GM11168 (cell line): ENCODE measurements at regions not wholly inside any gene's neighbourhood (a gene's known extent, or its start where the extent isn't known, plus 50 kb on each side); places are given as distances from the start of the nearest gene placed in this dataset.

ENCODE experiments used
- in situ Hi-C: fragments of 300-500 bp; cut with MboI; formaldehyde crosslinking; loops from one replicate; pipeline ENCODE4 v1.12.0; 2022; ENCODE audit warnings: low sequenced_read_pairs; ENCODE audit not compliant: unreplicated experiment

DNA sequence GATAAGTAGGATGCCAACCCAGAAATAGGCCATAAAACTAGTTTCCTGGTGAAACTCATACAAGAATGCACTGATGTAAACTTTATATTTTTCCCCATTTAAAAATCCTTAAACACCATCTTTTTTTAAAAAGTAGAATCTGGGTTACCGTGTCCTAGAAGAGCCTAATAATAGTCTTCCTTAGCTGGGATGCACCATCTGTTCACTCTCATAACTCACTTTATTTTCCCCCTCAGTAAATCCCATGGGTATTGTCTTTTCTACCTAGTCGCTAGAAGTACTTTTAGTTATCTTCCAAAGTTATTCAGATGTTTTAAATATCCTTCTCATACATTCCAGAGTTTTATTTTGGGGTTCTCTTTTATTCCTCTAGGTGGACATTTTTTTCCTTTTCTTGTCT lies 250.2 kb downstream of the PLA2G4A start:
- in situ Hi-C loops: no loop called here

DNA sequence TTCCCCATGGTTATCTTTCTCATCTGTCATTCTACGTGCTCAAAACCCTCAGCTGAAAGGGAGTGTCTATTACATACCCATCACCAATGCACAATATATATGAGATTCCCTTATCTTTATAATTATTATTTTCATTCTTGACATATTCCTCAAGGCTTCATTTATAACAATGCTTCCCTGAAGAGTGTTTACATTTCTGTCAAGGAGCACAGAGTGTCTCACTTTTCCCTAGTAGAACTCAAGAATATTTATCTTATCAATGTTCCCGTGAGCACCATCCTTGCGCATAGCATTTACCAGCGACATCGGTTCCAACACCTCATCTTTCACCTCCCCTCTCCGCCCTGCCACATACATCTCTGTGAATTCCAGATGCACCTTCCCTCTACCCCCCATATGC lies 250.6 kb downstream of the PLA2G4A start:
- in situ Hi-C loops: no loop called here

DNA sequence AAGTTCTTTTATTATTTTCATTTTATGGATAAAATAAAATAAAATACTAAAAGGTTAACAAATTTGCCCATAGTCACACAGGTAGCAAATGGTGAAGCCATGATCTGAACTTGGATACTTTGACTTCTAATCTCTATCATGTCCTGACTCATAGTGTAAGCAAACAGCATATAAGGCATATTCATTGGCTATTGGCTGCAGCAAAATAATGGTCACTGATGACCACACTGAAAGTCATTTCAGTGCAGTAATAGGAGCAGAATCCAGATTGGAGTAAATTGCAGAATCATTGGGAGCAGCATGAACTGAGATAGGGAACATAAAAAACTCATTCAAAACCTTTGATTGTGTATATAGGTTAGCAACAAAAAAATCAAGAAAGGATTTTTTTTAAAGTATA lies 262.9 kb downstream of the PLA2G4A start:
- in situ Hi-C loops: no loop called here

DNA sequence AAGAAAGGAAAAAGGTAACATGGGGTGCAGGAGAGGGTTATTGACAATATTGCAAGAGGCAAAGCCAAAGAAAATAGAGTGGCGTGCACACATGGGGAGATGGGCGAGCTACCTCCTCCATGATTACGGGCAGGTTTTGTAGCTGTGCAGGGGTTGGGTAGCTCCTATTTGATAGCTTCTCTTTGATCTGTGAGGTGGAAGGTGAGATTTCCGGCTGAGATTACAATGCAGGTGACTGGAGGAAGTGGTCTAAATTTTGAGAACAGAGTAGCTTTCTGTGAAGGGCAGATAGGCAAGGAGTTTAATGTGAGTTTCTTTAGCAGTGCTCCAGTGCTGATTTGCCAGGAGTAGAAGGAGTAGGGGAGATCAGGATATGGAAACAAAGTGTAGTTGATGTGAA lies 263.4 kb downstream of the PLA2G4A start:
- in situ Hi-C loops: no loop called here

- in situ Hi-C loops: no loop called here
Observed at GRCh38 chr1:187096689-187097088, 267.9 kb downstream of the PLA2G4A start.

DNA sequence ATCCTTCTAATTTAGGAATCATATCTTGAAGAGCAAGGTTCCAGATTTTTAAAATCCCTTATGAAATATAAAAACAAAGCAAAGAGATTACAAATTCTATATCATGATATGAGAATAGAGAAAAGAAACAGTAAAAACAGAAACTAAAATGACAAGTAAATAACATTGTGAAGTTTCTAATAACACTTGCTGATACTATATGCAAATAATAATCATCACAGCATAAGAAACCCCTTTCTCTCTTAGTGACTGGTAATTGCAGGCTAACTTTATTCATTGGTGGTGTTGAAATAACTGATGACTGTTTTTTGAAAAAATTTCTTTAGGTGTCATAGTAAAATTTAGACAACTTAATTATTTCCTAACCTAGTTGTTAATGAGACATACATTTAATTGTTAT lies 281.6 kb downstream of the PLA2G4A start:
- in situ Hi-C loops: no loop called here

GRCh38 chr1:187114792-187115191 lies 286.0 kb downstream of the PLA2G4A start:
- in situ Hi-C loops: no loop called here

- in situ Hi-C loops: loop anchor here (5.0 kb wide), 1 partner anchor 54 kb away; no protein-coding TSS in a partner anchor
Observed at GRCh38 chr1:187121661-187122060, 292.9 kb downstream of the PLA2G4A start.

GRCh38 chr1:187122566-187122965 lies 293.8 kb downstream of the PLA2G4A start:
- in situ Hi-C loops: loop anchor here (5.0 kb wide), 1 partner anchor 55 kb away; no protein-coding TSS in a partner anchor

DNA sequence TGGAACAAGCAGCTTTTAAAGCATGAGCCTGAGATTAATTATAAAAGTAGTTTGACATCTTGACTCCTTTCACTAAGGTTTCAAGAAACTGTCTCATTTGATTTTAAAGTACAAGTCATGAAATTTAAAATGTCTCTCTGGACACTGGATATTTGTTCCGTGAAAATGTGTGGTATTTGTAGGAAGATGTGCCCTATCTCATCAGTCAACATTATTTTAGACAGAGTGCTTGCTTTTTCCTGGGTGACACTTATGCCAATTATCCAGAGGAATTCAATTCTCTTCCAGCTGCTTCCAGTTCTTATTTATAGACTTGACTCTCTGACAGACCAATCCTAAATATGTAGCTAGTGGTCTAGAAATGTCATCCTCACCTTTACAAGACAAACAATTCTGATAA lies 300.4 kb downstream of the PLA2G4A start:
- in situ Hi-C loops: no loop called here

GRCh38 chr1:187143783-187144182 lies 315.0 kb downstream of the PLA2G4A start:
- in situ Hi-C loops: no loop called here

DNA sequence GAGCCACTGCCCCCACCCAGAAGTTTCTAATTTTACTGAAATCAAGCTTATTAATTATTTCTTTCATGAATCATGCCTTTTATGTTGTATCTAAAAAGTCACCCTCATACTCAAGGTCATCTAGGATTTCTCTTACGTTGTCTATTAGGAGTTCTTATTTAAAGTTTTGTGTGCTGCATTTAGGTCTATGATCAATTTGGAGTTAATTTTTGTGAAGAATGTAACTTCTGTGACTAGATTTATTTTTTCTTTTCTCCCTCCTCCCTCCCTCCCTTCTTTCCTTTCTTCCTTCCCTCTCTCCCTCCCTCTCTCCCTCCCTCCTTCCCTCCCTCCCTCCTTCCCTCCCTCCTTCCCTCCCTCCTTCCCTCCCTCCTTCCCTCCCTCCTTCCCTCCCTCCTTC lies 317.6 kb downstream of the PLA2G4A start:
- in situ Hi-C loops: no loop called here

DNA sequence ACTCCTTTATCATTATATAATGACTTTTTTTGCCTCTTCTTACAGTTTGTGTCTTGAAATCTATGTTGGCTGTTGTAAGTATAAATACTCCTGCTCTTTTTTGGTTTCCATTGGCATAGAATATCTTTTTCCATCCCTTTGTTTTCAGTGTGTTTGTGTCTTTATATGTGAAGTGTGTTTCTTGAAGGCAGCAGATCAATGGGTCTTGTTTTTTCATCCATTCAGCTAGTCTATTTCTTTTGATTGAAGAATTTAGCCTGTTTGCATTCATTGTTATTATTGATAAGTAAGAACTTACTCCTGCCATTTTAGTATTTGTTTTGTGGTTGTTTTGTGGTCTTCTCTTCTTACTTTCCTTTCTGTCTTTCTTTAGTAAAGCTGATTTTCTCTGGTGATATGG lies 322.8 kb downstream of the PLA2G4A start:
- in situ Hi-C loops: no loop called here

- in situ Hi-C loops: no loop called here
Observed at GRCh38 chr1:187153047-187153446, 324.3 kb downstream of the PLA2G4A start.

DNA sequence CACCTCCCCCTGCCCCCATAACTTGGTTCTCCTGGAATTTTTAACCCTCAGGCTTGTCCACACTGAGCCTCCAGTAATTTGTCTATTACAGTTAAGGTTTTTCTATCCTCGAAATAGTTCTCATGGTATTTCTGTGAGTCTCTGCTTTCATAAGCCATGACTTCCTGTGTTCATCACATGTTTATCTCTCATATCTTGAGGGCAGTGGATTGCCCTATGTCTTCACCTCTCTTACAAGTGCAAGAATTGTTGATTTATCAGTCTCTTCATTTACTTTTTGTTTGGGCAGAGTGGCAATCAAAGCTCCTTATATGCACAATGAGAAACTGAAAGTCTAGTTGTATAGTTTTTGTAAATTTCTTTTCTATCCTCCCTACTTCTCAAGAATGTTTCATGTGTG lies 328.4 kb downstream of the PLA2G4A start:
- in situ Hi-C loops: no loop called here

DNA sequence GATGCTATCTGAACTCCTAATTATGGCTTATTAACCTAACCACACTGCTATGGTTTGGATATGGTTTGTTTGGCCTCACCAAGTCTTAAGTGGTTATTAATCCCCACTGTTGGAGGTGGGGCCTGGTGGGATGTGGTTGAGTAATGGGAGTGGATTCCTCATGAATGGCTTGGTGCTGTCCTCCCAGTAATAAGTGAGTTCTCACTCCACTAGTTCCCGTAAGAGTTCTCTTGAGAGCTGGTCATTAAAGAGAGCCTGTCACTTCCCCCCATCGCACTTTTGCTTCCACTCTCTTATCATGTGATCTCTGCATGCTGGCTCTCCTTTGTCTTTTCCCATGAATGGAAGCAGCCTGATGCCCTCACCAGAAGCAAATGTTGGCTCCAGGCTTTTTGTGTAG lies 328.8 kb downstream of the PLA2G4A start:
- in situ Hi-C loops: no loop called here

GRCh38 chr1:187167555-187167954 lies 338.8 kb downstream of the PLA2G4A start:
- in situ Hi-C loops: no loop called here

GRCh38 chr1:187168297-187168696 lies 339.5 kb downstream of the PLA2G4A start:
- in situ Hi-C loops: no loop called here

GRCh38 chr1:187185389-187185788 lies 356.6 kb downstream of the PLA2G4A start:
- in situ Hi-C loops: no loop called here

GRCh38 chr1:187197685-187198084 lies 368.9 kb downstream of the PLA2G4A start:
- in situ Hi-C loops: no loop called here

- in situ Hi-C loops: no loop called here
Observed at GRCh38 chr1:187203257-187203656, 374.5 kb downstream of the PLA2G4A start.

DNA sequence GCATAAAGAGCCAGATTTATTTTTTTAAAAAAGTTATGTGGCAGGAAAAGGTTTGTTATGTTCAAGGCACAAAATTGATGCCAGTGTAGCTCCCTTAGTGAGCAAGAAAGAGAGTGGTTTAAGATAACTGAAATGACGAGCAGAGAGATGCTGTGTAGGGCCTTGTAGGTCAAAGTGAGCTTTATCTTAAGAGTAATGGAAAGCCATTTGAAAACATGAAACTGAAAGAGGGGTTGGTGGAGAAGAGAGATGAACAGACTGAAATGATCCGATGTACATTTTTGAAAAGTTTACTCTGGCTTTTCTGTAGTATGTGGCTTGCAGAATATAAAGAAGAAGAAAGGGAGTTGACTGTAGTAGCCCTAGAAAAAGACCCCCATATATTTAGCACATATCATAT lies 383.6 kb downstream of the PLA2G4A start:
- in situ Hi-C loops: no loop called here

DNA sequence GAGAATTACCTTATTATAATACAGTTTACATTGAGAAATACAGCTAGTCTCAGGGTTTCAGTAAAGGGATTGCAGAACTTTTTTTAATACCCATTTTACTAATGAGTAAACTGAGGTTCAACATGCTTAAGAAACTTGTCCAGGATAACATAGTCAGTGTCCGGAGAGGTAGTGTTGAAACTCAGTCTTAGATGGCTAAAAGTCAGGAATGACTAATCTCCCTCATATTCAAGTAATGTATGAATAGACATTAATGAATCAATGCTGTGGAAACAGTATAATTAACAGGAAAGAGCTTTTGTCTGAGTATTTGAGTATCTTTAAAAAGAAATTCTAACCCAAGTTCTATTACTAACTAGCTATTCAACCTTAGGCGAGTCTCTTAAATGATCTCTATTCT lies 397.6 kb downstream of the PLA2G4A start:
- in situ Hi-C loops: no loop called here
